ENCODE measurements at regions not wholly inside any gene's neighbourhood (a gene's known extent, or its start where the extent isn't known, plus 50 kb on each side); places are given as distances from the start of the nearest gene placed in this dataset.

DNA sequence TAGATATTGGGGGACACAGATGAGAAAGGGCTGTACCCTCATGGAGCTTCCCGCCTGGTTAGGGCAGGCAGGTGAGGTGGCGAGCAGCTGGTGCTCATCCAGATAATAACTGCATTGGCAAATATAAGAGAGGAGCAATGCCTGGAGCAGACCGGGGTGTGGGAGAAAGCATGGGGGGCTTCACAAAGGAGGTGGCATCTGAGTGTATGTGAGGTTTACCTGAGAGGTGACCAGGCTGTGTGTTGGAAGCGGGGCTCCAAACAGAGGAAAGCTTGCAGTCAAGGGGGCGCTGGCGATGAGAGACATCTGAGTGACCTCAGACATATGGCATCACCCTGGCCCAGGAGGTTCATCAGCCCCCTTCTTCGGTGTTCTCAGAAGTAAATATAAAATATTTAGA lies 72.1 kb upstream of the PMEPA1 start (continued):
- TF ChIP-seq MAFK (IDR thresholded peaks at IDR 0.05; ENCODE audit: low read depth, low read length) (no peak), YY1 (IDR thresholded peaks at IDR 0.05; ENCODE audit: low read depth, low read length) (no peak), SP2 (IDR thresholded peaks at IDR 0.05; ENCODE audit: low read length) (no peak), RAD21 (IDR thresholded peaks at IDR 0.05 in 1 of 2, conservative IDR thresholded peaks at IDR 0.05 in 1 of 2; ENCODE audit: low read depth in 2 of 2, low read length in 2 of 2) (no peak)

All from H1 (cell line).